DOHH2 (cell line): ENCODE measurements at regions not wholly inside any gene's neighbourhood (a gene's known extent, or its start where the extent isn't known, plus 50 kb on each side); places are given as distances from the start of the nearest gene placed in this dataset.

Experiments
- EZH2phosphoT487 ChIP-seq: fragments of 200-600 bp; sonication (generic); IDR thresholded peaks from 2 replicates; pipeline ENCODE4 v1.6.1; 2017; ENCODE audit warnings: borderline replicate concordance, mild to moderate bottlenecking, antibody characterized with exemption, low read length, moderate library complexity, mixed read lengths
- TF ChIP-seq, protein P1 (sequence below): fragments of 200-600 bp; sonication (generic); IDR thresholded peaks from one replicate; pipeline ENCODE4 v1.5.1; 2014; ENCODE audit warnings: antibody characterized with exemption, mild to moderate bottlenecking, low read depth, low read length; ENCODE audit not compliant: poor library complexity, severe bottlenecking

GRCh38 chr4:149964001-149964796, 114.0 kb upstream of the DCLK2 start:
- TF ChIP-seq, protein P1, sequence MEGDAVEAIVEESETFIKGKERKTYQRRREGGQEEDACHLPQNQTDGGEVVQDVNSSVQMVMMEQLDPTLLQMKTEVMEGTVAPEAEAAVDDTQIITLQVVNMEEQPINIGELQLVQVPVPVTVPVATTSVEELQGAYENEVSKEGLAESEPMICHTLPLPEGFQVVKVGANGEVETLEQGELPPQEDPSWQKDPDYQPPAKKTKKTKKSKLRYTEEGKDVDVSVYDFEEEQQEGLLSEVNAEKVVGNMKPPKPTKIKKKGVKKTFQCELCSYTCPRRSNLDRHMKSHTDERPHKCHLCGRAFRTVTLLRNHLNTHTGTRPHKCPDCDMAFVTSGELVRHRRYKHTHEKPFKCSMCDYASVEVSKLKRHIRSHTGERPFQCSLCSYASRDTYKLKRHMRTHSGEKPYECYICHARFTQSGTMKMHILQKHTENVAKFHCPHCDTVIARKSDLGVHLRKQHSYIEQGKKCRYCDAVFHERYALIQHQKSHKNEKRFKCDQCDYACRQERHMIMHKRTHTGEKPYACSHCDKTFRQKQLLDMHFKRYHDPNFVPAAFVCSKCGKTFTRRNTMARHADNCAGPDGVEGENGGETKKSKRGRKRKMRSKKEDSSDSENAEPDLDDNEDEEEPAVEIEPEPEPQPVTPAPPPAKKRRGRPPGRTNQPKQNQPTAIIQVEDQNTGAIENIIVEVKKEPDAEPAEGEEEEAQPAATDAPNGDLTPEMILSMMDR, result no peak
- TF ChIP-seq EZH2phosphoT487, result no peak
